ENCODE measurements at regions not wholly inside any gene's neighbourhood (a gene's known extent, or its start where the extent isn't known, plus 50 kb on each side); places are given as distances from the start of the nearest gene placed in this dataset.
"Not testable (repeated sequence)": the region's sequence is repeated elsewhere in the genome, so short reads cannot be mapped to it uniquely, and the experiment has no call there.

DNA sequence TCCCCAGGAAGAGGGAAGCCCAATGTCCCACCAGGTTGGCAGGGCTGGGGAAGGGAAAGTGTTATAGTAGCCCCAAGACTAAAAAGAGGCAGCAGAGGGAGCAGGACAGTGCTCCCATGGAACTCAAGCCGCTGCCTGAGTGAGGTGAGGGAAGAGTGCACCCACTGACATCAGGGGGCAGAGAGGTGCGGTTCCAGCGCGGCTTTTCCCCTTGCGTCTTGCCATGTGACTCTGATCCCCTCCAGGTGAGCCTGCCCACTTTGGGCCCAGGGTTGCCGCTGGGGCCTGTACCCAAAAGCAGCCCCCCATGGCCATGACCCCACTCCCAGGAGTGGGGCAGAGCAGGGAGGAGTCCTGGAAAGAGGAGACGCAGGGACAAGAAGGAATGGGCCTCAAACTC, 136.3 kb upstream of the KCTD7 start:
- WGBS, 2 donors: 93 to 97% methylated on average over 7 of the region's 7 CpGs
- not testable (repeated sequence) for H3K27me3 ChIP-seq, DNase-seq, H3K36me3 ChIP-seq, H3K9me3 ChIP-seq
- Histone ChIP-seq H3K4me1 (peaks cover 0 to 17% (median 15%) of the 10 kb centered on the region in 9 donors), H3K27ac (peak overlapping the region in 7 of 10 donors; percentile 91 to 97 (median 95)), H3K4me3 (peak overlapping the region in 8 of 10 donors; percentile 61 to 90 (median 76))
- intact Hi-C loops (cut with DNase I): loop anchor here in 1 of 10 donors (10.0 kb wide), 1 partner anchor 348 kb away; no protein-coding TSS in a partner anchor
- peak in 1 of 8 donors; percentile 16 for ATAC-seq

- DNase-seq (peak; percentile 97 to 98), ATAC-seq (peak; percentile 98 to 99 (median 99))
- H3K9me3 ChIP-seq: no peaks in the 10 kb centered on the region
- peak overlapping the region; percentile 83 to 97 (median 94) for H3K27ac ChIP-seq
- intact Hi-C loops (cut with DNase I): loop anchor here in 1 of 10 donors (10.0 kb wide), 1 partner anchor 349 kb away; no protein-coding TSS in a partner anchor
- H3K4me3 ChIP-seq: peak overlapping the region; percentile 59 to 90 (median 70)
- TF ChIP-seq, protein P1, sequence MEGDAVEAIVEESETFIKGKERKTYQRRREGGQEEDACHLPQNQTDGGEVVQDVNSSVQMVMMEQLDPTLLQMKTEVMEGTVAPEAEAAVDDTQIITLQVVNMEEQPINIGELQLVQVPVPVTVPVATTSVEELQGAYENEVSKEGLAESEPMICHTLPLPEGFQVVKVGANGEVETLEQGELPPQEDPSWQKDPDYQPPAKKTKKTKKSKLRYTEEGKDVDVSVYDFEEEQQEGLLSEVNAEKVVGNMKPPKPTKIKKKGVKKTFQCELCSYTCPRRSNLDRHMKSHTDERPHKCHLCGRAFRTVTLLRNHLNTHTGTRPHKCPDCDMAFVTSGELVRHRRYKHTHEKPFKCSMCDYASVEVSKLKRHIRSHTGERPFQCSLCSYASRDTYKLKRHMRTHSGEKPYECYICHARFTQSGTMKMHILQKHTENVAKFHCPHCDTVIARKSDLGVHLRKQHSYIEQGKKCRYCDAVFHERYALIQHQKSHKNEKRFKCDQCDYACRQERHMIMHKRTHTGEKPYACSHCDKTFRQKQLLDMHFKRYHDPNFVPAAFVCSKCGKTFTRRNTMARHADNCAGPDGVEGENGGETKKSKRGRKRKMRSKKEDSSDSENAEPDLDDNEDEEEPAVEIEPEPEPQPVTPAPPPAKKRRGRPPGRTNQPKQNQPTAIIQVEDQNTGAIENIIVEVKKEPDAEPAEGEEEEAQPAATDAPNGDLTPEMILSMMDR (IDR thresholded peaks at IDR 0.05): peak in 6 of 9 donors; percentile 4 to 43 (median 26)
- H3K4me1 ChIP-seq: peaks cover 0 to 17% (median 15%) of the 10 kb centered on the region in 9 donors
- WGBS, 2 donors: 0 to 1% methylated on average over 68 of the region's 68 CpGs
- no peaks in the 10 kb centered on the region for H3K36me3 ChIP-seq
- H3K27me3 ChIP-seq: no peaks in the 10 kb centered on the region
Measured at GRCh38 chr7:66493235-66494205, 135.2 kb upstream of the KCTD7 start.

- TF ChIP-seq, protein P1 (IDR thresholded peaks at IDR 0.05): no peak
- no peak for DNase-seq
Measured at GRCh38 chr7:66497346-66497745, 131.3 kb upstream of the KCTD7 start.

DNA sequence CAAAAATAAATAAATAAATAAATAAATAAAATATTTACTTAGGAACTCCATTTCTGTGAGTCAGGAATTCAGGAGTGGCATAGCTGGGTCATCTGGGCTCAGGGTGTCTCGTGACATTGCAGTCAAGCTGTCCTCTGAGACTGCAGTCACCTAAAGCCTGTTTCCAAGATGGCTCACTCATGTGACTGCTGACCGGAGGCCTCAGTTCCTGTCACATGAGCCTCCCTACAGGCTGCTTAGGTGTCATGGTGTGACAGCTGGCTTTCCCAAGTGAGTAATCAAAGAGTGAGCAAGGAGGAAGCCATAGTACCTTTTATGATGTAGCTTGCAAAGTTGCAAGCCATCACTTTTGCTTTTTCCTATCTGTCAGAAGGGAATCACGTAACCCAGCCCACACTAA, 128.6 kb upstream of the KCTD7 start:
- WGBS, 2 donors: 93 to 95% methylated on average over 3 of the region's 3 CpGs
- Histone ChIP-seq H3K27ac (no peak overlapping the region), H3K4me1 (no peaks in the 10 kb centered on the region), H3K36me3 (no peaks in the 10 kb centered on the region), H3K27me3 (peaks cover 3 to 13% (median 8%) of the 10 kb centered on the region in 7 donors), H3K4me3 (no peak overlapping the region), H3K9me3 (no peaks in the 10 kb centered on the region)
- DNase-seq (no peak), ATAC-seq (no peak)
- intact Hi-C loops (cut with DNase I): loop anchor here in 1 of 10 donors (10.0 kb wide), 1 partner anchor 355 kb away; no protein-coding TSS in a partner anchor
- TF ChIP-seq, protein P1 (IDR thresholded peaks at IDR 0.05): no peak

More at GRCh38 chr7:66497346-66497745, 131.3 kb upstream of the KCTD7 start:
- H3K36me3 ChIP-seq: no peaks in the 10 kb centered on the region
- intact Hi-C loops (cut with DNase I): loop anchor here in 1 of 10 donors (10.0 kb wide), 1 partner anchor 353 kb away; no protein-coding TSS in a partner anchor
- no peak for ATAC-seq
- no peak overlapping the region for H3K27ac ChIP-seq
- H3K9me3 ChIP-seq: no peaks in the 10 kb centered on the region
- WGBS, 2 donors: 92 to 97% methylated on average over 5 of the region's 5 CpGs
- peaks cover 0 to 17% (median 13%) of the 10 kb centered on the region in 9 donors for H3K4me1 ChIP-seq
- H3K27me3 ChIP-seq: no peaks in the 10 kb centered on the region
- H3K4me3 ChIP-seq: no peak overlapping the region
